MCF 10A (cell line): ENCODE measurements at regions not wholly inside any gene's neighbourhood (a gene's known extent, or its start where the extent isn't known, plus 50 kb on each side); places are given as distances from the start of the nearest gene placed in this dataset.

Experiments
- BruUV-seq: library from RNA; stranded (reverse); fragments of 400-500 nt; replicated peaks from 2 replicates; lab custom pipeline; 2021; lab: Mats Ljungman, UMichigan
- CTCF ChIA-PET: fragments of 300-600 bp; sonication (Branson Sonifier 250); formaldehyde crosslinking; extraction: SDS; loops from one replicate; lab custom pipeline; 2021; ENCODE audit warnings: antibody characterized with exemption, inconsistent platforms; lab: Yijun Ruan, JAX
- POLR2A ChIA-PET: fragments of 300-600, 350-650 bp; sonication (Branson Sonifier 250); formaldehyde crosslinking; extraction: SDS; loops from one replicate; lab custom pipeline; 2020; ENCODE audit warnings: antibody characterized with exemption, inconsistent platforms; lab: Yijun Ruan, JAX
- DNase-seq: peaks from one replicate; pipeline ENCODE4 v3.0.0-alpha.2; 2018; ENCODE audit not compliant: unreplicated experiment
- H3K27ac Mint-ChIP-seq: one replicate; pipeline ENCODE4 v1.8.0; 2022; ENCODE audit warnings: mild to moderate bottlenecking, low read depth, mixed read lengths; ENCODE audit not compliant: unreplicated experiment
- H3K27me3 Mint-ChIP-seq: one replicate; pipeline ENCODE4 v1.8.0; 2022; ENCODE audit warnings: mixed read lengths; ENCODE audit not compliant: insufficient read depth, unreplicated experiment
- H3K36me3 Mint-ChIP-seq: one replicate; pipeline ENCODE4 v1.8.0; 2022; ENCODE audit warnings: mild to moderate bottlenecking, moderate library complexity, mixed read lengths; ENCODE audit not compliant: insufficient read depth, unreplicated experiment
- H3K4me1 Mint-ChIP-seq: one replicate; pipeline ENCODE4 v1.8.0; 2022; ENCODE audit warnings: mixed read lengths; ENCODE audit not compliant: insufficient read depth, unreplicated experiment
- H3K4me3 Mint-ChIP-seq: one replicate; pipeline ENCODE4 v1.8.0; 2022; ENCODE audit warnings: mild to moderate bottlenecking, moderate library complexity, mixed read lengths; ENCODE audit not compliant: unreplicated experiment
- H3K9me3 Mint-ChIP-seq: one replicate; pipeline ENCODE4 v1.8.0; 2022; ENCODE audit warnings: mixed read lengths; ENCODE audit not compliant: unreplicated experiment
- intact Hi-C: fragments of 100-400 bp; cut with micrococcal nuclease; formaldehyde crosslinking; loops from 2 replicates; pipeline ENCODE4 v1.14.1; 2022
- TF ChIP-seq, protein P1 (sequence below): fragments of 200-600 bp; IDR thresholded peaks from one replicate; pipeline ENCODE4 v1.8.0; 2022; ENCODE audit warnings: antibody characterized with exemption, mild to moderate bottlenecking; ENCODE audit not compliant: unreplicated experiment

DNA sequence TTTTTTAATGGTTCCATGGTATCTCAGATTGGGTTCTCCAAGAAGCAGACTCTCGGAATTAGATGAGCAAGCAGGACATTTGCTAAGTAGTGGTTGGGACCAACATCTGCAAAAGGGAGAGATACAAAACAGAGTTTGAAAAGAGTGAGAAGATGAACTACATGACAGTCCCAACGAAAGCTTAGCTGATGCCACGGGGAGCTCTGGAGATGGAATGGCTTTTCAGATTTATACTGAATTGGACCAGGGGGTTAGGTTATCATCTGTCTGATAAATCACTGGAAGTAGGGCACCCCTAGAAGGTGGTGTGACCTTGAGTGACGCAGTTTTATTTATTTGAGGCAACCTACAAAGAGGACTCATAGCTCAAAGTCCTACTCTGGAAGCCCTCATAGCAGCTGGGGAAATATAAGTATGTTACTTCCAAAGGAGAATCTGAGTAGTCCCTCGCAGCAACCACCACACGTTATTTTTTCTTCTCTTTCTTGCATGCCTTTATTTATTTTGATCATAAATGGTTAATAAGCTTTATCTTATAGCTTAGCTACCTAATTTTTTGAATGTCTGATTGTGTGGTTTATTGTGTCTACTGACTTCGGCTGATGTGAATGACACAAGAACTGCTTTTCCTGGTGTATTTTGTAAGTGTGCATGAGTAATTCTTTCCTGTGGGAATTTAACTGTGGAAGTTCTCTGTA lies 815.4 kb downstream of the SQOR start:
- H3K27ac Mint-ChIP-seq = no peak overlapping the region
- no TSS peak for BruUV-seq
- no peaks in the 10 kb centered on the region for H3K36me3 Mint-ChIP-seq
- TF ChIP-seq, protein P1, sequence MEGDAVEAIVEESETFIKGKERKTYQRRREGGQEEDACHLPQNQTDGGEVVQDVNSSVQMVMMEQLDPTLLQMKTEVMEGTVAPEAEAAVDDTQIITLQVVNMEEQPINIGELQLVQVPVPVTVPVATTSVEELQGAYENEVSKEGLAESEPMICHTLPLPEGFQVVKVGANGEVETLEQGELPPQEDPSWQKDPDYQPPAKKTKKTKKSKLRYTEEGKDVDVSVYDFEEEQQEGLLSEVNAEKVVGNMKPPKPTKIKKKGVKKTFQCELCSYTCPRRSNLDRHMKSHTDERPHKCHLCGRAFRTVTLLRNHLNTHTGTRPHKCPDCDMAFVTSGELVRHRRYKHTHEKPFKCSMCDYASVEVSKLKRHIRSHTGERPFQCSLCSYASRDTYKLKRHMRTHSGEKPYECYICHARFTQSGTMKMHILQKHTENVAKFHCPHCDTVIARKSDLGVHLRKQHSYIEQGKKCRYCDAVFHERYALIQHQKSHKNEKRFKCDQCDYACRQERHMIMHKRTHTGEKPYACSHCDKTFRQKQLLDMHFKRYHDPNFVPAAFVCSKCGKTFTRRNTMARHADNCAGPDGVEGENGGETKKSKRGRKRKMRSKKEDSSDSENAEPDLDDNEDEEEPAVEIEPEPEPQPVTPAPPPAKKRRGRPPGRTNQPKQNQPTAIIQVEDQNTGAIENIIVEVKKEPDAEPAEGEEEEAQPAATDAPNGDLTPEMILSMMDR = no peak
- intact Hi-C loops = no loop called here
- no peak for DNase-seq
- CTCF ChIA-PET = interaction anchor here (1.5 kb wide), 1 partner anchor 11 kb away, joined by 6 read pairs; no protein-coding TSS in a partner anchor
- POLR2A ChIA-PET = no interaction called here
- peaks cover 5% of the 10 kb centered on the region for H3K9me3 Mint-ChIP-seq
- H3K4me1 Mint-ChIP-seq = no peaks in the 10 kb centered on the region
- H3K4me3 Mint-ChIP-seq = no peak overlapping the region
- no peaks in the 10 kb centered on the region for H3K27me3 Mint-ChIP-seq

DNA sequence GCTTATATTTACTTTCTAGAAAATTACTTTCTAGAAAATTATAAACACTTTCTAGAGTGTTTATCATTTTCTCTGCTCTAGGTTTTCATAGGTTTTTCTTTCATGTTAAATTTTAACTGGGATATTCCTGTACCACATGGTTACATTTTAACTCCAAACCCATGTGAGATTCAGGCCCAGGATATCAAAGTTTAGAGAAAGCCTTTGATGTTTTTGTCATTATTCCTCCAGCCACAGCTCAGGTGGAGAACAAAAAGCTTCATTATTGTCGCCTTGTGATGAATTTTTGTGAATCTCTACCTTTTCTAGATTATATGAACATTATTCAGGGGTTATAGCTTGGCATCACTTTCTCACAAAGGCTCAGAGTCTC lies 816.0 kb downstream of the SQOR start:
- no peak overlapping the region for H3K4me3 Mint-ChIP-seq
- intact Hi-C loops = no loop called here
- H3K9me3 Mint-ChIP-seq = no peaks in the 10 kb centered on the region
- H3K4me1 Mint-ChIP-seq = no peaks in the 10 kb centered on the region
- no peaks in the 10 kb centered on the region for H3K27me3 Mint-ChIP-seq
- ChIA-PET POLR2A (no interaction called here), CTCF (interaction anchor here (0.7 to 1.5 kb wide), 2 partner anchors 12 to 1833 kb away, joined by 3 to 6 read pairs; no protein-coding TSS in a partner anchor)
- H3K27ac Mint-ChIP-seq = no peak overlapping the region
- H3K36me3 Mint-ChIP-seq = no peaks in the 10 kb centered on the region
- TF ChIP-seq, protein P1 = no peak
- BruUV-seq = no TSS peak
- no peak for DNase-seq

DNA sequence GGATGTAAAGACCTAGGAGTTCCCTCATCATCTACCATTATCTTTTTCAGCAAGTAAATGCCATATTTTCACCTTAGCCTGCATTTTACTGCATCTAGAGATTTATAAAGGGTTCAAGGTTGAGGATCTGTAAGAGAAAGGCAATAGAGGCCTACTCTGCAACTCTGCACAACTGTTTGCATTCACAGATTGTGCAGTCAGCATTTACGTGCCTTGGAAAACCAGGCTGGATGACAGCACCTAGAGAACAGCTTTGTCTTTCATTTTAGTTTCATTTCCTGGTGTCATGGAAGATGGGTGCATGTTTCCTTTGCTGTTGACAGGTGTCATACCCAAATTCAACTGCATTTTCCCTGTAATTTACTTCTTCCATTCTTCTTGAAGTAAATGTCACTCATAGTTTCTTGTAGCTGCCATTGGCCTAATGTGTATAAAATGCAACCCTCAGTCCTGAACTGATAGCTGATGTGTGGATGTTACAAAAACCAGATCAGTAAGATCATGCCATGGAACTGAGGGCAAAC lies 817.5 kb downstream of the SQOR start:
- intact Hi-C loops = no loop called here
- TF ChIP-seq, protein P1 = no peak
- no TSS peak for BruUV-seq
- Mint-ChIP-seq H3K36me3 (no peaks in the 10 kb centered on the region), H3K27me3 (no peaks in the 10 kb centered on the region), H3K4me1 (no peaks in the 10 kb centered on the region), H3K4me3 (no peak overlapping the region), H3K9me3 (no peaks in the 10 kb centered on the region), H3K27ac (no peak overlapping the region)
- CTCF ChIA-PET = interaction anchor here (0.5 to 0.7 kb wide), 3 partner anchors 81 to 747 kb away, joined by 3 read pairs; no protein-coding TSS in a partner anchor
- no peak for DNase-seq
- POLR2A ChIA-PET = no interaction called here

DNA sequence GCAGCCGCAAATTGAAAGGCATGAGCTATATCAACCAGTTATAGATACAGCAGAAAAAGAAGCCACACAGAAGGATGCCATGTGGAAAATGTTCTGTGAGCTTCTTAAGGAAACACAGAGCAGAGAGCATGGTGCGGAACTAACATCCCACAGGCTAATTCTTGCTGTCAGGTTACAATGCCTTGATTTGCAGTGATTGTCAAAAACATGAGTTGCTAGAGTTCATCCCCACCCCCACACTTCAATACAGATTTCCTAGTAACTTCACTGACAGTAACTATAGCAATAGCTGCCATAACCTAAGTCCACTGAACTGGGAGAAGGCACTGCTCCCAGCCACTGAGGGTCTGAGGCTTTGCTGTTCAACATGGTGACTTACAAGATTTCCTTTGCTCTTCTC lies 821.6 kb downstream of the SQOR start:
- no peak for DNase-seq
- H3K36me3 Mint-ChIP-seq = no peaks in the 10 kb centered on the region
- no peaks in the 10 kb centered on the region for H3K27me3 Mint-ChIP-seq
- CTCF ChIA-PET = no interaction called here
- no TSS peak for BruUV-seq
- TF ChIP-seq, protein P1 = no peak
- H3K27ac Mint-ChIP-seq = no peak overlapping the region
- H3K4me3 Mint-ChIP-seq = no peak overlapping the region
- intact Hi-C loops = no loop called here
- H3K4me1 Mint-ChIP-seq = no peaks in the 10 kb centered on the region
- POLR2A ChIA-PET = no interaction called here
- no peaks in the 10 kb centered on the region for H3K9me3 Mint-ChIP-seq
